ENCODE measurements at regions not wholly inside any gene's neighbourhood (a gene's known extent, or its start where the extent isn't known, plus 50 kb on each side); places are given as distances from the start of the nearest gene placed in this dataset.

- TF ChIP-seq POLR2A (IDR thresholded peaks at IDR 0.05) (no peak), CTCF (IDR thresholded peaks at IDR 0.05) (no peak)
These were observed 94.7 kb upstream of the HPF1 start for GRCh38 chr4:169852481-169852880.
